Activated CD4-positive, alpha-beta T cell treated with anti-CD3 and anti-CD28 coated beads for 1 hour (primary cell): ENCODE measurements at regions not wholly inside any gene's neighbourhood (a gene's known extent, or its start where the extent isn't known, plus 50 kb on each side); places are given as distances from the start of the nearest gene placed in this dataset.
"Not testable (repeated sequence)": the region's sequence is repeated elsewhere in the genome, so short reads cannot be mapped to it uniquely, and the experiment has no call there.

Experiments used
- DNase-seq: peaks from one replicate; pipeline ENCODE4 v3.0.0-alpha.2; 2020

- DNase-seq = not testable (repeated sequence)
Observed at GRCh38 chr1:147061880-147062279, 110.4 kb downstream of the PRKAB2 start.

DNA sequence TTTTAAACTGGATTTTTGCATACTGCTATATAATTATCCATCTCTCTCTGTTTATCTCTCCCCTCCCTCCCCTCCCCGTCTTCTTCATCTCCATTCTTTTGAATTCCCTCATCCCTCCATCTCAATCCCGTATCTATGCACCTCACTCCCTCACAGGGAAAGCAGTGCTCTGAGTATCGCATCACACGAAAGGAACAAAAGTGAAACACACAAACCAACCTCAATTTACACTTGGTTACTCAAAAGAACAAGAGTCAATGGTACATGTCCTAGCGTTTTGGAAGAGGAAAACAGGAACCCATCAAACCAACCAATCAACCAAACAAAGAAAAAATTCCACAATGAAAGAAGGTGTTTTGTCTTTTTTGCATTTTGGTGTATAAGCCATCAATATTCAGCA lies 115.1 kb downstream of the NBPF12 start:
- no peak for DNase-seq

DNA sequence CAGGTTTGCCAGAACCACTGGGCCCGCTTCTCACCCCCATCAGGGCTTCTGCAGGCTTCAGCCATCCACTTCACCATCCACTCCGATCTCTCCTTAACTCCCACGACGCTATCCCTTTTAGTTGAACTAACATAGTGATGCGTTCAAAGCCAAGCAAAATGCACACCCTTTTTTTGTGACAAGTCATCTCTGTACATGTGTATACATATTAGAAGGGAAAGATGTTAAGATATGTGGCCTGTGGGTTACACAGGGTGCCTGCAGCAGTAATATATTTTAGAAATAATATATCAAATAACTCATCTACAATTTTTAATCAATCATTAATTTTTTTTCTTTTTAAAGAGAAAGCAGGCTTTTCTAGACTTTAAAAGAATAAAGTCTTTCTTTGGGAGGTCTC lies 114.6 kb downstream of the NBPF12 start:
- DNase-seq = no peak

GRCh38 chr1:147052143-147052542 lies 114.0 kb downstream of the NBPF12 start:
- DNase-seq = no peak

- DNase-seq = no peak
Observed at GRCh38 chr1:147051136-147051535, 113.0 kb downstream of the NBPF12 start.

- no peak for DNase-seq
Observed at GRCh38 chr1:147050654-147051053, 112.5 kb downstream of the NBPF12 start.

- not testable (repeated sequence) for DNase-seq
Observed at GRCh38 chr1:147046863-147047394, 108.8 kb downstream of the NBPF12 start.

DNA sequence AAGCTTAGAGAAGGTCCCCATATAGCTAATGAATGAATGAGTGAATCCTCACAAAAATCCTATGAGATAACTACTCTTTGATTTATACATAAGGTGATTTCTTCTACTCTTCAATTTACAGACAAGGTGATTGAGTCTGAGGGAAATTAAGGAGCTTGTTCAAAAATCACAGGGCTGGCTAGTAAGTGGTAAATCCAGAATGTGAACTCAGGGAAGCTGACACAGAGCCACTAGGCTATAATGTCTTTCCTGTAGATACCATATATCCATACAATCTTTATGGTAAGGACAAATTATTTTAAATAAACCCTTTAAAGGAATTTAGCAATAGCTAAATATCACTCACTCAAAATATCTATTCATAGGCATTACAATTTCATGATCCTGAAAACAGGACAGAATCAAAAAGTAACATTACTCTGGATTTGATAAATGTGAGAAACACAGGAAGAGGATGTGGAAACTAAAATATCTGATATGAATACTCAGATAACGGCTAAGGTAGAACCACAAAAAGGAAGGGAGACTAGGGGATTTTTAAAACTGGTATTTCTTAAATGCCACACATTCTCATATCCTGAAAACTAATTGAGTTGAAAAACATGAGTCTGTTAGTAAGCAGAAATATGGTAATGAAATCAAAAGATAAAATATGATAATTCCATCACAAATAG lies 108.2 kb downstream of the NBPF12 start:
- no peak for DNase-seq
